Tongue (tissue), 2 donors: ENCODE measurements at regions not wholly inside any gene's neighbourhood (a gene's known extent, or its start where the extent isn't known, plus 50 kb on each side); places are given as distances from the start of the nearest gene placed in this dataset. TPM values are rescaled to one million over a fixed set of nuclear protein-coding genes. Genes with fewer than 3 reads are reported as not detected.
"Not testable (repeated sequence)": the region's sequence is repeated elsewhere in the genome, so short reads cannot be mapped to it uniquely, and the experiment has no call there.

Experiments
- DNase-seq: peaks from one replicate; pipeline ENCODE4 v3.0.0-alpha.2; 2015
- small RNA-seq: library from RNA; depleted of rRNA; stranded (forward); fragments of <200 nt; gene quantifications from one replicate; pipeline ENCODE3, GENCODE V24; 2014; ENCODE audit warnings: low replicate concordance

DNA sequence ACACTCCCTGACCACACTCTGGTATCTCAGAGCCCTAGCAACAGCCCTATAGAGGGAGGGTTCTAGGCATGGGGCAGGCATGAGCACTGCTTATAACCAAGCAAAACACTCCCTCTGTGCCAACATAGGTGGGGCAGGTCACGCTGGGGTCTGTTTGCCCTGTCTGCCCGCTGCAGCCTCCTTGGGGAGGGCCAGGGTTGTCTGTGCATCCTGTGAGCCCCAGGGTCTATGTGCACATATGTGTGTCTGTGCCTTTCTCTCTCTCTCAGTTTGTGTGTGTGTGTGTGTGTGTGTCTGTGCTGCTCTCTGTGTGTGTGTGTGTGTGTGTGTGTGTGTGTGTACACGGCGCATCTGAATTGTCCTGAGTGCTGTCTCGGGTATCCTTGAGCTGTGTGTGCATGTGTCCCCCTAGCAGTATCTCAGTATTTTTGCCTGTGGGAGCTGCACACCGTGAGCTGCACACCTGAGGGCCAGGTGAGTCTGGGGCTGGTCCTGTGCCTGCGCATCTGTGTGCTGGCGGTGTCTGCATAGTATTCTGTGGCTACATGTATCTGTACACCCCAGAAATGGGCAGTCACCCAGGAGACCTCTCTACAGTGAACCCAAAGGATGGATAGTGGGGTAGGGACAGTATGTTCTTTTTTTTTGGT lies 121.5 kb downstream of the LAT start:
- not testable (repeated sequence) for DNase-seq

DNA sequence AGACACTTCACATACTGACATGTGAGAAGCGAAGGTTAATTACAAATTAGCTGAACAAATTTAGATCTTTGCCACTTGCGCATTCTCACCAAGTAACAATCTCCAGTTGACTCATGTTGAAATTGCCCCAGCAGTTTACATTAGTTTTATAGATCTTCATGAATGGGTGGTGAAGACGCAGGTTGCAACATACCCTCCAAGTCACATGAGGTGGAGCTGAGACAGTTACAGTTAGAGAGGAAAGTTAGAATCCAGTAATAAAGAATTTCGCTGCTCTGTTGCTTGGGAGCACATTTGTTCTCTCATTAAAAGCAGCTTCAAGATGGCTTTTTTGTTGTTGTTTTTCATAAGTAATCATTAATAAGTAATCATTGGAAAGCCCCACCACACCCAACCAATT lies 119.7 kb downstream of the LAT start:
- DNase-seq = not testable (repeated sequence)

DNA sequence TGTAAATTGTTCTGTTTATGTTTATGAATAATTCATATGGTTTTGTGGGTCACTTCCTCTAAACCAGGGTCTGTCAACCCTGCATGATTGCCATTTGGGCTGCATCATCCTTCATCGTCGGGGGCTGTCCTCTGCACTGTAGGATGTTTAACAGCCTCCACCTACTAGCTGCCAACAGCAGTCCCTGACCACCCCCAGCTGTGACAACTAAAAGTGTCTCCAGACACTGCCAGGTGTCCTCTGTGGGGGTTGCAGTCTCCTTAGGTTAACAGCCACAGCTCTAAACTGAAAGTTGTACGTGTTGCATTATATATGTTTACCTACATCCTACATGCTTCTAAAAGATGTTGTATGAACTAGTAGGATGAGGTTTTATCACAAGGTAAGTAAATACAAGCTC lies 113.1 kb downstream of the LAT start:
- DNase-seq = not testable (repeated sequence)

DNA sequence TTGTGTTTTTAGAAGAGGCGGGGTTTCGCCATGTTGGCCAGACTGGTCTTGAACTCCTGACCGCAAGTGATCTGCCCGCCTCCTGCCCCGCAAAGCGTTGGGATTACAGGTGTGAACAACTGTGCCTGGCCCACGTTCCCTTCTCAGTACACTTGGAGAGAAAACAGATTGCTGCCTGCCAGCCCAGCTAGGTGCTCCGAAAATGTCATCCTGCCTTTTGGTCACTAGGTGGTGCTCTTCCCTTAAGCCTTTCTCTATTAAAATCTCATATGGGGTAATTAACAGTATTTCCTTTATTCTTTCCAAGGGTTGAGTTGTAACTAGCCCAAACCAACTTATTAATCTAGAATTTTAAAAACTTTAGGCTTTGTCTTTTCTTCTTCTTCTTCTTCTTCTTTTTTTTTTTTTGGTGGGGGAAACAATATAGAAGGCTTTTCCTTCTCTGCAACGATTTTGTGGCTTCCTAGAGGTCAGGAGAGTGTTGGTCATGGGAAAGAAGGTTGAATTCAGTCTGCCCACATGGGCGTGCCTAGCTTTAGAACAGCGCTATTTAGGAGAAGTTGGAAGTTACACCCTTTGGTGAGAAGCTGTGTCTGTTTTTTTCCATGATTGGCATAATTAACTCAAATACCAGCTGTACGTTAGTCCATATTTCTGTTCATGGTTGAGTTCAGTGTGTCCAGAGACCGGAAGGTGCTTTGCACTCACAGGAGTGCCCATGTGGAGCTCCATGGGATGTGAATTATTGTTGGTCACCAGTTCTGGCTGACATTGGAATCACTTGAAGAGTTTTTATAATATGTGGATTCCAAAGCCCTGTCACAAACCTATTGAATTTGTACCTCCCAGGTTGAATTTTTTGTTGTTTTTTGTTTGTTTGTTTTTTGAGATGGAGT lies 110.1 kb downstream of the LAT start:
- not testable (repeated sequence) for DNase-seq

DNA sequence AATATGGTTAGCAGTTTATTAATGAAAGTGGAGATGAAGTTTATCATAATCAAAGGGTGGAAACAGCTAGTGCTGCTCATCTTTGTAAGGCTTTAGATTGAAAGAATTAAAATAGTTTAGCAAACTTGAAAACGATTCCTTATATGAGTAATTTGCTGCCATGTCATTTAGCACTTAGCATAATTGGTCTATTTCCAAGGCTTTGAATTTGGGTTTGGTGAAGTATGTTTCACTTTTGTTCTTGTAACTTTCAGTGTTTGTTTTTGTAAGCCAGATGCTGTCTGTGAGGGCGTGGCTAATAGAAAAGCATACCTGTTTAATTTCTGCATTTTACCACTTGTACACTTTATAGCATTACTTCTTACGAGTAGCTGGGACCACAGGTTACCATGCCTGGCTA lies 109.5 kb downstream of the LAT start:
- not testable (repeated sequence) for DNase-seq

DNA sequence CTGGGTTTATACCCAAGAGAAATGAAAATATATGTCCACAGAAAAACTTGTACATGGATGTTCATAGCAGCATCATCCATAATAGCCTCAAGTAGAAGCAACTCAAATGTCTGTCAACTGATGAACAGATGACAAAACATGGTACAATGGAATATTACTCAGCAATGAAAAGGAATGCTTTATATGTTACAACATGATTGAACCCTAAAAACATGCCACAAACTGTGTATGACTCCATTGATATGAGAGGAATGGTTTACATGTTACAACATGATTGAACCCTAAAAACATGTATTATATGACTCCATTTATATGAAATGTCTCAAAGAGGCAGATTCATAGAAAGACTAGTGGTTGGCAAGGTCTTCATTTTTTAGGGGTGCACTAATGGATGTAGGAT lies 104.8 kb downstream of the LAT start:
- not testable (repeated sequence) for DNase-seq

DNA sequence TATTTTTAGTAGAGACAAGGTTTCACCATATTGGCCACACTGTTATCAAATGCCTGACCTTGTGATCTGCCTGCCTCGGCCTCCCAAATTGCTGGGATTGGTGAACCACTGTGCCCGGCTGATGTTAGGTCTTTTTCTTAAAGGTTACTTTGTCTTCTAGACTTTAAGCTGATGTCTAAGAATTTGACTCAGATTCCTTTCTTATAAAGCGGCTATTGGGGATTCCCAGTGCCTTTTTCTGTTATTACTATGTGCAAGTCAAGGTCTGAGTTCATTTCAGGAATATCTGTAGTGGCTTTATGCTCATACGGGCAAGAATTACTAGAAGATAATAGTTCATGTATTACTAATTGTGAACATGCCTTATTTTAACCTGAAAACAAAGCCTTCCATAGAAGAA lies 102.8 kb downstream of the LAT start:
- DNase-seq = not testable (repeated sequence)

DNA sequence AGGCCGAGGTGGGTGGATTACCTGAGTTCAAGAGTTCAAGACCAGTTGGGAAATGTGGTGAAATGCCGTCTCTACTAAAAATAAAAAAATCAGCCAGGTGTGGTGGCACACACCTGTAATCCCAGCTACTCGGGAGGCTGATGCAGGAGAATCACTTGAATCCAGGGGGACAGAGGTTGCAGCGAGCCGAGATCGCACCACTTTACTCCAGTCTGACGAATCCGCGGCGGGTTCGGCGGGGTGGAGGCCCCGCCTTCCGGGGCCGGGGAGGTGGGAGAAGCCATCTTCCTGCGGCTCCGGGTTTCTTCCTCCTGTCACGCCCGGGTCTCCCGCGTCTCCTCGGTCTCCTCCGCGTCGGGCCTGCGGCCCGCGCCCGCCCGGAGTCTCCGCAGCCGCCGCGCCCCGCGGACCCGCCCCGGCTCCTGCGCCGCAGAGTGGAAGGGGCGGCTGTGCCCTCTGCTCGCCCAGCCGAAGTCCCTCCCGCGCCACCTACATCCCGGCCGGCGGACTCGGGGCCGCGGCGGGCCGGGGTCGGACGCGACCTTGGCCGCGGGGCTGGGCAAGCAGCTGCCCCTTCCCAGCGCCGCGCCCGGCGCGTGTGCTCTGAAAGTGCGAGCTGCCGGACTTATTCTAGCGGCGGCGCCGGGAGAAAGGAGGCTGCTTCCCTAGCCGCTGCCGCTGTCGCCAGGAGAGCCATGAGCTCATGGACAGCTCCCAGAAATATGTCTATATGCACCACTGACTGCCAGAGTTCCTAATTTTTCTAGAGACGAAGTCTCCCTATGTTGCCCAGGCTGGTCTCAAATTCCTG lies 97.2 kb downstream of the LAT start:
- DNase-seq = peak; percentile 31

DNA sequence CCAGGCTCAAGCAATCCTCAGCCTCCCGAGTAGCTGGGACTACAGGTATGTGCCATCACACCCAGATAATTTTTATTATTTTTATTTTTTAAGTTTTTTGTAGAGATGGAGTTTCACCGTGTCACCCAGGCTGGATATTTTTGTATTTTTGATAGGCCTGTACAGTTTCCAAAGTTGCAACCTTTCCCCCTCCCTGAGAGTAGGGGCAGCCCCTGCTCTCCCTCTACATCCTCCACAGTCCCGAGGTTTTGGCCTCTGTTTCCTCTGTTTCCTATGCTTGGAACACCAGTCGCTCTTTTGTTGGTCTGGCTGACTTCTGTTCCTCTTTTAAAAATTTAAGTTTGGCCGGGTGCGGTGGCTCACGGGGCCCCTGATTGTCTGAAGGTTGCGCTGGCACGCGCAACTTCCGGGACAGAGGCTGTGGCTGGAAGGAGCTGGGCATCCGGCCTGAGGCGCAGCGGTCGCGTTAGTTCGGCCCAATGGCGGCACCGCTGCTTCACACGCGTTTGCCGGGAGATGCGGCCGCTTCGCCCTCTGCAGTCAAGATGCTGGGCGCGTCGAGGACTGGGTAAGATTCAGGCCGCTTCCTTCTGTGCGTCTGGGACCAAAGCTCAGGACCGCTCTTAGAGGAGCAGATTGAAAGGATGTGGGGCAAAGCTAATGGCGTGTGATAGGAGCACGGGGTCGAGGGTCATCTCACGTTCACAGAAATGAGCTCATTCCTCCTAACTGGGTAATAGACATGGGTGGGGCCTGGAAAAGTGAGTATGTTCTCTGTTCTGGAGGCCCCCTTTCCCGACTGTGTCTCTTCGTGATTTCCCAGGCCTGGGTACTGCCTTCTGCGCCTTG lies 89.9 kb downstream of the LAT start:
- peak; percentile 45 for DNase-seq

DNA sequence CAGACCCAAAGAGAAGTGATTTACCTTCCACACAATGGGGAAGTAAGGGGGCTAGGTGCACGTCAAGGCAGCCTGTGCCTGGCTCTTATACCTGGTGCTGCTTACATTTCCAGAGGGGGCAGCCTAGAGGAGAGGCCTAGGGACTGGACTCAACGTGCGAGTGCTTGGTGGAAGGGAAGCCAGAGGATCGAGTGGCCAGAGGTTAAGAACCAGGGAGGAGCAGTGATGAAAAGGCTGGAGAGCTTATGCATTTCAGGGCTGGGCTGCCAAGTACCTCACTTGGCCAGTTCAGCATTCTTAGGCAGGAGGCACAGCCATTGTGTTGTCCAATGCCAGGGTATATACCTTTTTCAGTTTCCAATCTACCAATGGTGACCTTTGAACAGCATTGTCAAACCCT lies 77.4 kb downstream of the LAT start:
- not testable (repeated sequence) for DNase-seq

DNA sequence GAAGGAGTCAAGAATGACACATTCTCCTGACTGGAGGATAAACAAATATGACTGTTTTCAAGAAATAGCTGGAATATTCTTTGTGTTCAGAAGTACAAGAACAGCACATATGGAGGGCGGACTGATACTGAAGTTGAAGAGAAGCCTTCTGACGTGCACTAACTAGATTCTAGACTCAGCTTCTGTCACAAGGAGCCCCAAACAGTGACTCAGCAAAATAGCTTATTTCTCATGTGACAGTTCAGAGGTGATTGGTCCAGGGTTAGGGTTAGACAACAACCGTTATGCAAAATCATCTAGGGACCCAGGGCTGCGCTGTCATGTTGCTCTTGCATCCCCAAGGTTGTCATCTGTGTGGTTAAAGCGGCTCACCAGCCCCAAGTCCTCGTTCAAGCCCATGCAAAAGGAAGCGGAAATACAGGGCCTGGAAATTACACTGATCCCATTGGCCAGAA lies 76.6 kb downstream of the LAT start:
- not testable (repeated sequence) for DNase-seq

DNA sequence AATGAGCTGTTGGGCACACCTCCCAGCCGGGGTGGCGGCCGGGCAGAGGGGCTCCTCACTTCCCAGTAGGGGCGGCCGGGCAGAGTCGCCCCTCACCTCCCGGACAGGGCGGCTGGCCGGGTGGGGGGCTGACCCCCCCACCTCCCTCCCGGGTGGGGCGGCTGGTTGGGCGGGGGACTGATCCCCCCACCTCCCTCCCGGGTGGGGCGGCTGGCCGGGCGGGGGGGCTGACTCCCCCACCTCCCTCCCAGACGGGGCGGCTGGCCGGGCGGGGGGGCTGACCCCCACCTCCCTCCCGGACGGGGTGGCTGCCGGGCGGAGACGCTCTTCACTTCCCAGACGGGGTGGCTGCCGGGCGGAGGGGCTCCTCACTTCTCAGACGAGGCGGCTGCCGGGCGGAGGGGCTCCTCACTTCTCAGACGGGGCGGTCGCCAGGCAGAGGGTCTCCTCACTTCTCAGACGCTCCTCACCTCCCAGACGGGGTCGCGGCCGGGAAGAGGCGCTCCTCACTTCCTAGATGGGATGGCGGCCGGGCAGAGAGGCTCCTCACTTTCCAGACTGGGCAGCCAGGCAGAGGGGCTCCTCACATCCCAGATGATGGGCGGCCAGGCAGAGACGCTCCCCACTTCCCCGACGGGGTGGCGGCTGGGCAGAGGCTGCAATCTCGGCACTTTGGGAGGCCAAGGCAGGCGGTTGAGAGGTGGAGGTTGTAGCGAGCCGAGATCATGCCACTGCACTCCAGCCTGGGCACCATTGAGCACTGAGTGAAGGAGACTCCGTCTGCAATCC lies 75.4 kb downstream of the LAT start:
- DNase-seq = not testable (repeated sequence)

DNA sequence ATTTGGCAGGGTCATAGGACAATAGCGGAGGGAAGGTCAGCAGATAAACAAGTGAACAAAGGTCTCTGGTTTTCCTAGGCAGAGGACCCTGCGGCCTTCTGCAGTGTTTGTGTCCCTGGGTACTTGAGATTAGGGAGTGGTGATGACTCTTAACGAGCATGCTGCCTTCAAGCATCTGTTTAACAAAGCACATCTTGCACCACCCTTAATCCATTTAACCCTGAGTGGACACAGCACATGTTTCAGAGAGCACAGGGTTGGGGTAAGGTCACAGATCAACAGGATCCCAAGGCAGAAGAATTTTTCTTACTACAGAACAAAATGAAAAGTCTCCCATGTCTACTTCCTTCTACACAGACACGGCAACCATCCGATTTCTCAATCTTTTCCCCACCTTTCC lies 74.7 kb downstream of the LAT start:
- DNase-seq = not testable (repeated sequence)

Small RNAs in the stretch of these regions (small RNA-seq; reads per million reads assigned to genes)
- not detected for gene AC025279.1
- not detected for gene SNX29P2
